GM19025 (cell line): ENCODE measurements at regions not wholly inside any gene's neighbourhood (a gene's known extent, or its start where the extent isn't known, plus 50 kb on each side); places are given as distances from the start of the nearest gene placed in this dataset.

Source experiments
- ATAC-seq: cut with Tn5 transposase; IDR thresholded peaks from one replicate; pipeline ENCODE4 v1.9.1; 2021; ENCODE audit warnings: mild to moderate bottlenecking, low read depth, moderate library complexity; ENCODE audit not compliant: unreplicated experiment

DNA sequence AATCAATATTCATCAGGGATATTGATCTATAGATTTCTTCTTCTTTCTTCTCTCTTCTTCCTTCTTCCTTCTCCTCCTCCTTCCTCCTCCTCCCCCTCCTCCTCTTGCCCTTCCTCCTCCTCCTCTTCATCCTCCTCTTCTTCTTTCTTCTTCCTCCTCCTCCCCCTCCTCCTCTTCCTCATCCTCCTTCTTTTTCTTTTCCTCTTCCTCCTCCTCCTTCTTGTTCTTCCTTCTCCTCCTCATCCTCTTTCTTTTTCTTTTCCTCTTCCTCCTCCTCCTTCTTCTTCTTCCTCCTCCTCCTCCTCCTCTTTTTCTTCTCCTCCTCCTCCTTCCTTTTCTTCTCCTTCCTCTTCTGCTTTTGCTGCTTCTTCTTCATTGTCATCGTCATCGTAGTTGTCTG is 52.4 kb upstream of the SERINC1 start:
- ATAC-seq, result no peak

- peak; percentile 91 for ATAC-seq
Observed at GRCh38 chr6:122530440-122531046, 58.9 kb upstream of the SERINC1 start.

DNA sequence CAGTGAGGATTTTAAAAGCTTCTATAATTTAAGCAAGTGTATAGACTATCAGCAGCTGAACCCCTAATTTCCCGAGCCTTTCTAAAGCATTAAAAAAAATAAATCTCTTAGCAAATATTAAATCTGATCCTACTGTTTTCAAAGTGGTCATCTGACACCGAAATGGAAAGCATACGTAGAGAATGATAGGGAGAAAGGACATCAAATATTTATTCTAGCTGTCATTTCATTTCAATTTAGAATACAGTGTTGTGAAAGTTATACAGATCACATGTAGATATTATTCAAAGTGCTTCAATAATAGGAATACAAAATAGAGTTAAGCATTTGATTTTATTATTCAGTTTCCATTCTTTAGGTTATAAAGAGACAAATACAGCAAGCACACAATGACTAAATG is 61.9 kb upstream of the PKIB start:
- no peak for ATAC-seq

- no peak for ATAC-seq
Observed at GRCh38 chr6:122548820-122549219, 61.4 kb upstream of the PKIB start.

- ATAC-seq, result no peak
Observed at GRCh38 chr6:122553697-122554096, 56.5 kb upstream of the PKIB start.

- ATAC-seq, result no peak
Observed at GRCh38 chr6:122555561-122555960, 54.6 kb upstream of the PKIB start.

- ATAC-seq, result no peak
Observed at GRCh38 chr6:122558080-122558479, 52.1 kb upstream of the PKIB start.
